H9 (cell line): ENCODE measurements at regions not wholly inside any gene's neighbourhood (a gene's known extent, or its start where the extent isn't known, plus 50 kb on each side); places are given as distances from the start of the nearest gene placed in this dataset.

Experiments used
- DNase-seq: peaks from one replicate; pipeline ENCODE4 v3.0.0-alpha.2; 2017
- H2AFZ ChIP-seq: one replicate; pipeline ENCODE4 v1.6.1; 2013; ENCODE audit warnings: mild to moderate bottlenecking, low read length, control low read depth, moderate library complexity
- H2AK5ac ChIP-seq: 2 replicates; pipeline ENCODE4 v1.6.1; 2013; ENCODE audit warnings: low read length, control low read depth, mixed read lengths; ENCODE audit not compliant: insufficient read length
- H2BK120ac ChIP-seq: one replicate; pipeline ENCODE4 v1.6.1; 2013; ENCODE audit warnings: low read depth, mild to moderate bottlenecking, low read length, control low read depth, inconsistent platforms; ENCODE audit not compliant: poor library complexity, severe bottlenecking
- H2BK12ac ChIP-seq: 2 replicates; pipeline ENCODE4 v1.6.1; 2013; ENCODE audit warnings: low read length, control low read depth, mixed read lengths, low read depth; ENCODE audit not compliant: insufficient read length
- H2BK15ac ChIP-seq: 2 replicates; pipeline ENCODE4 v1.6.1; 2013; ENCODE audit warnings: low read depth, low read length, control low read depth
- H2BK20ac ChIP-seq: one replicate; pipeline ENCODE4 v1.6.1; 2013; ENCODE audit warnings: low read depth, mild to moderate bottlenecking, low read length, control low read depth, inconsistent platforms; ENCODE audit not compliant: poor library complexity, severe bottlenecking
- H2BK5ac ChIP-seq: 2 replicates; pipeline ENCODE4 v1.6.1; 2013; ENCODE audit warnings: low read length, control low read depth, mixed read lengths; ENCODE audit not compliant: insufficient read length
- H3K14ac ChIP-seq: 2 replicates; pipeline ENCODE4 v1.6.1; 2013; ENCODE audit warnings: low read length, control low read depth; ENCODE audit not compliant: insufficient read depth
- H3K18ac ChIP-seq: 2 replicates; pipeline ENCODE4 v1.6.1; 2013; ENCODE audit warnings: low read depth, mild to moderate bottlenecking, mixed read lengths, low read length, control low read depth; ENCODE audit not compliant: insufficient read length
- H3K23ac ChIP-seq: 2 replicates; pipeline ENCODE4 v1.6.1; 2013; ENCODE audit warnings: low read length, control low read depth, mixed read lengths, low read depth; ENCODE audit not compliant: insufficient read length
- H3K23me2 ChIP-seq: 2 replicates; pipeline ENCODE4 v1.6.1; 2013; ENCODE audit warnings: low read depth, mild to moderate bottlenecking, mixed read lengths, low read length, control low read depth; ENCODE audit not compliant: insufficient read length, poor library complexity, severe bottlenecking
- H3K27ac ChIP-seq: 2 replicates; pipeline ENCODE4 v1.5.1; 2013; ENCODE audit warnings: low read length, control low read depth, mixed read lengths, low read depth; ENCODE audit not compliant: insufficient read length
- H3K27me3 ChIP-seq: 2 replicates; pipeline ENCODE4 v1.6.1; 2013; ENCODE audit warnings: low read length, control low read depth, inconsistent platforms; ENCODE audit not compliant: insufficient read depth
- H3K4ac ChIP-seq: 2 replicates; pipeline ENCODE4 v1.6.1; 2013; ENCODE audit warnings: low read depth, mild to moderate bottlenecking, control low read depth, inconsistent platforms, low read length, moderate library complexity
- H3K4me1 ChIP-seq: 2 replicates; pipeline ENCODE4 v1.6.1; 2013; ENCODE audit warnings: low read length, control low read depth, inconsistent platforms; ENCODE audit not compliant: insufficient read depth
- H3K4me2 ChIP-seq: 2 replicates; pipeline ENCODE4 v1.6.1; 2013; ENCODE audit warnings: low read length, control low read depth, mixed read lengths; ENCODE audit not compliant: insufficient read length, insufficient read depth
- H3K56ac ChIP-seq: 2 replicates; pipeline ENCODE4 v1.6.1; 2013; ENCODE audit warnings: low read depth, mild to moderate bottlenecking, mixed read lengths, low read length, control low read depth; ENCODE audit not compliant: insufficient read length
- H3K79me1 ChIP-seq: 2 replicates; pipeline ENCODE4 v1.6.1; 2013; ENCODE audit warnings: low read depth, mild to moderate bottlenecking, moderate library complexity, low read length, control low read depth, inconsistent platforms; ENCODE audit not compliant: insufficient read depth, poor library complexity, severe bottlenecking
- H3K79me2 ChIP-seq: 2 replicates; pipeline ENCODE4 v1.6.1; 2013; ENCODE audit warnings: low read length, control low read depth, inconsistent platforms; ENCODE audit not compliant: insufficient read depth
- H3K9ac ChIP-seq: 2 replicates; pipeline ENCODE4 v1.6.1; 2013; ENCODE audit warnings: low read length, control low read depth, mixed read lengths; ENCODE audit not compliant: insufficient read length; ENCODE audit errors: extremely low read depth
- H3K9me3 ChIP-seq: one replicate; pipeline ENCODE4 v1.6.1; 2013; ENCODE audit warnings: low read depth, low read length, inconsistent platforms; ENCODE audit not compliant: control insufficient read depth
- H3T11ph ChIP-seq: one replicate; pipeline ENCODE4 v1.6.1; 2013; ENCODE audit warnings: mild to moderate bottlenecking, low read length, control low read depth, inconsistent platforms
- H4K20me1 ChIP-seq: one replicate; pipeline ENCODE4 v1.6.1; 2013; ENCODE audit not compliant: control insufficient read depth, insufficient read length, insufficient read depth
- H4K5ac ChIP-seq: 2 replicates; pipeline ENCODE4 v1.6.1; 2013; ENCODE audit warnings: low read depth, mild to moderate bottlenecking, mixed read lengths, low read length, control low read depth; ENCODE audit not compliant: insufficient read length
- H4K8ac ChIP-seq: replicated peaks from 2 replicates; pipeline ENCODE4 v1.6.1; 2013; ENCODE audit warnings: low read length, control low read depth, mixed read lengths, low read depth; ENCODE audit not compliant: insufficient read length
- H4K91ac ChIP-seq: 2 replicates; pipeline ENCODE4 v1.6.1; 2013; ENCODE audit warnings: low read depth, mild to moderate bottlenecking, moderate library complexity, mixed read lengths, low read length, control low read depth; ENCODE audit not compliant: insufficient read length
- H3K27ac Mint-ChIP-seq, 3 experiments: 2 replicates in 2 of 3; 3 replicates in 1 of 3; pipeline ENCODE4 v1.8.0; 2020 to 2021; ENCODE audit warnings: mixed read lengths in 3 of 3, mild to moderate bottlenecking in 1 of 3, moderate library complexity in 1 of 3
- H3K27me3 Mint-ChIP-seq: 2 replicates; pipeline ENCODE4 v1.8.0; 2021; ENCODE audit warnings: low read depth, mild to moderate bottlenecking, moderate library complexity, mixed read lengths
- H3K36me3 Mint-ChIP-seq, 3 experiments: 2 replicates in 2 of 3; 3 replicates in 1 of 3; pipeline ENCODE4 v1.8.0; 2020 to 2021; ENCODE audit warnings: low read depth in 3 of 3, mixed read lengths in 3 of 3; ENCODE audit not compliant: insufficient read depth in 1 of 3
- H3K4me1 Mint-ChIP-seq, 2 experiments: 2 replicates each; pipeline ENCODE4 v1.8.0; 2020; ENCODE audit warnings: mixed read lengths in 2 of 2
- H3K4me3 Mint-ChIP-seq, 2 experiments: 2 replicates in 1 of 2; 3 replicates in 1 of 2; pipeline ENCODE4 v1.8.0; 2020 to 2021; ENCODE audit warnings: mild to moderate bottlenecking in 2 of 2, mixed read lengths in 2 of 2, moderate library complexity in 1 of 2
- H3K9me3 Mint-ChIP-seq, 2 experiments: 2 replicates in 1 of 2; 3 replicates in 1 of 2; pipeline ENCODE4 v1.8.0; 2020; ENCODE audit warnings: mild to moderate bottlenecking in 2 of 2, mixed read lengths in 2 of 2, moderate library complexity in 1 of 2
- CTCF ChIP-seq: fragments of 200-600 bp; sonication (generic); conservative IDR thresholded peaks from 3 replicates; pipeline ENCODE4 v1.8.0; 2021; ENCODE audit warnings: antibody characterized with exemption, mild to moderate bottlenecking
- WGBS: extraction: QIAGEN DNeasy Blood & Tissue Kit; methylation state at CpG from one replicate; pipeline ENCODE4 v1.1.7; 2013; ENCODE audit warnings: missing lambda C conversion rate, low lambda C conversion rate, mixed read lengths; ENCODE audit not compliant: insufficient read length; ENCODE audit errors: extremely low coverage; 5-methylcytosine and 5-hydroxymethylcytosine counted together

GRCh38 chr4:96016634-96017299, 176.9 kb downstream of the PDHA2 start:
- Histone ChIP-seq H3K9me3 (no peaks in the 10 kb centered on the region), H3K23ac (no peak overlapping the region), H3K79me2 (no peaks in the 10 kb centered on the region), H3K9ac (no peak overlapping the region), H2BK12ac (no peak overlapping the region), H3K27me3 (no peaks in the 10 kb centered on the region), H3K23me2 (no peaks in the 10 kb centered on the region), H4K20me1 (no peaks in the 10 kb centered on the region), H3K4me1 (peaks cover 3% of the 10 kb centered on the region; the same call in 1 of the 2 replicates), H3K18ac (no peak overlapping the region), H2AFZ (no peak overlapping the region), H4K8ac (no peak overlapping the region), H3K79me1 (no peaks in the 10 kb centered on the region), H2BK15ac (no peak overlapping the region), H2BK120ac (no peak overlapping the region), H3K4ac (no peak overlapping the region), H4K5ac (no peak overlapping the region), H4K91ac (no peak overlapping the region), H3T11ph (no peak overlapping the region), H3K27ac (no peak overlapping the region), H2BK5ac (no peak overlapping the region), H2AK5ac (no peak overlapping the region), H3K4me2 (no peak overlapping the region), H3K56ac (no peak overlapping the region), H2BK20ac (no peak overlapping the region), H3K14ac (no peak overlapping the region)
- no peaks in the 10 kb centered on the region for H3K27me3 Mint-ChIP-seq
- H3K4me1 Mint-ChIP-seq: peaks cover 5 to 11% of the 10 kb centered on the region in 2 experiments; a peak in 3 of 4 replicates
- H3K27ac Mint-ChIP-seq: no peak overlapping the region
- no peaks in the 10 kb centered on the region for H3K36me3 Mint-ChIP-seq
- no peak overlapping the region for H3K4me3 Mint-ChIP-seq
- WGBS: no CpG with 5 or more reads among the region's 4 CpGs
- TF ChIP-seq CTCF: no peak
- no peak for DNase-seq
- H3K9me3 Mint-ChIP-seq: no peaks in the 10 kb centered on the region
